ENCODE measurements at regions not wholly inside any gene's neighbourhood (a gene's known extent, or its start where the extent isn't known, plus 50 kb on each side); places are given as distances from the start of the nearest gene placed in this dataset.

GRCh38 chr3:111476701-111477100, 65.3 kb upstream of the CD96 start:
- DNase-seq, result peak in 1 of 2 donors; percentile 10

- no peak for DNase-seq
Observed at GRCh38 chr3:111480091-111480490, 61.9 kb upstream of the CD96 start.

GRCh38 chr3:111481551-111481950, 60.4 kb upstream of the CD96 start:
- DNase-seq, result no peak

- no peak for DNase-seq
Observed at GRCh38 chr3:111482574-111482973, 59.4 kb upstream of the CD96 start.

- DNase-seq, result no peak
Observed at GRCh38 chr3:111485086-111485485, 56.9 kb upstream of the CD96 start.

All from right lung (tissue), 2 donors.